CD4-positive, alpha-beta T cell treated with Interleukin-17A for 1 hour (primary cell): ENCODE measurements at regions not wholly inside any gene's neighbourhood (a gene's known extent, or its start where the extent isn't known, plus 50 kb on each side); places are given as distances from the start of the nearest gene placed in this dataset.

Experiments
- DNase-seq: peaks from one replicate; pipeline ENCODE4 v3.0.0-alpha.2; 2020

- DNase-seq, result no peak
Observed at GRCh38 chr10:78750418-78750817, 318.3 kb upstream of the ZMIZ1 start.

DNA sequence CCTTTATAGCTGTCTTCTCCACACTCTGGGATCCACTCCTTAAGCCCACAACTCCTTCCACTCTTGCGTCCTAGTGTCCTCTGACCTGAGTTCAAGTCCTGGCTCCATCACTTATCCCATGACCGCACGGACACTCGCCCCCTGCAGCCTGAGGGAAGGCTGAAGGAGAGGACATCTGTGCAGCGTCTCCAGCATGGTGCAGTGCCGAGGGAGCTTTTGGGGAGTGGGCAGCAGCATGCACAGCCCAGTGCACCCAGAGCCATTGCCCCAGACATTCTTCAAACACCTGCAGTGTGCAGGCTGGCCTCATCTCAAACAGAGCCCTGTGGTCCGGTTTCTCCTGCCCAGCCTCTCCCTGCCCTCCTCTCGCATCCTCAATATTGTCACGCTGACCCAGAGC is 317.1 kb upstream of the ZMIZ1 start:
- no peak for DNase-seq

DNA sequence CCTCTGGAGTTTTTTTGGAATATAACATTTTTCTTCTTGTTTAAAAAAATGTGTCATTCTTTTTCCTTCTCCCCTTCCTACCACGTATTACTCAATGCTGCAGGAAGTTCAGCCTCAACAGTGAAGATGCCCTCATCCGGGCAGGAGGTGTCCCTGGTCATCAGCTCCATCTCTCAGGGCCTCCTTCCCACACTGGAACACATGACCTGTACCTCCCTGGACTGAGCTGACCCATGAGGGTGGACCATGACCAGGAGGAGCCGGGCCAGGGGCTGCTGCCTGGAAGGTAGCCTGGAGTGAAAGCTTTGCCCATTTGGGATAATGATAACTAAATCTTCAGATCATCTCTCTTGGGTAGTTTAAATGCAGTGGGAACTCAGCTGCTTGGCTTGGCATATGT is 316.5 kb upstream of the ZMIZ1 start:
- DNase-seq, result no peak

DNA sequence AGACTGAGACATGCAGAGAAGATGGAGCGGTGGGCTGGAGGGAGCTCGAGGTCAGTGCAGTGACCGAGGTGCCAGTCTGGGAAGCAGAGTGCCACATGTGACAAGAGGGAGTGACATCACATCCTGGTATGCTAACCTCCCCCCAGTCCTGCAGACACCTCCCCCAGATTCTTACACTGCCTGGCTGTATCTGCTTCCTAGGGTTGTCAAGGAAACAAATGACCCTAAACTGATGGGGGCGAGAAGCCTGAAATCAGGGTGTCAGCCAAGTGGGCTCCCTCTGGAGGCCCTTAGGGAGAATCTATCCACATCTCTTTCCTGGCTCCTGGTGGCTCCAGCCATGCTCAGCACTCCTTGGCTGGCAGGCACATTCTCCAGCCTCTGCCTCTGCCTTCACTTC is 316.1 kb upstream of the ZMIZ1 start:
- DNase-seq, result no peak

DNA sequence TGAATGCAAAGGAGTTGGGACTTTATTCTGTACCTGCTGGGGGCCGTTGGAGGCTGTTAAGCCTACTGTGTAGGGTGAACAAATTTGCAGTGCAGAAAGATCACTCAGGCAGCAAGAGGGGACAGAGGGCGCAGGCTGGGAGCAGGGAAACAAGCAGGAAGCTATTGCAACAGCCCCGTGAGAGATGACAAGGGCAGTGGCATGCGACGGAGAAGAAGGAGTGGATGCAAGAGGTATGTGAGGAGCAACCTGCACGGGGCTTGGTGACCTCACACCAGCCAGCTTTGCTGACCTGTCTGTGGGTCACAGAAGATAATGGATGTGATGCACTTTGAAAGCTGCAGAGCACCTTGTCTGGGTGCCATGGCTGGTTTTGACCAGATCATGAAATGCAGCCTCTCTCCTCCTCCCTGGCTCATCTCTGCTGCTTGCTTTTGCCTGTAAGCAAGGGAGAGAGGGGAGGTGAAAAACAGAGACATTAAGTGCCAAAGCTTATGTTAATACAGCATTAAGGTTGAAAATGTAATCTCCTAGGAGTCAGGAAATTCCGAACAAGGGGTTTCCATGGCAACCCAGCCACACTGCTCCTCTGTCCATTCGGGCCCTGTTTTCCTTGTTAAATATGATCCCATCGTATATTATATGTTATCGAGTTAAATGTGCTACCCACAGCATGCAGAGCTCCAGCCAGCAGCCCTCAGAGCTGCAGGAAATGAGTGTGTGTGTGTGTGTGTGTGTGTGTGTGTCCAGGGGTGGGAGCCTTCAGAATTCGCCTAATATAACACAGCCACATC is 314.3 kb upstream of the ZMIZ1 start:
- no peak for DNase-seq

- DNase-seq, result no peak
Observed at GRCh38 chr10:78755063-78755701, 313.6 kb upstream of the ZMIZ1 start.

- DNase-seq, result no peak
Observed at GRCh38 chr10:78755877-78756455, 312.8 kb upstream of the ZMIZ1 start.

DNA sequence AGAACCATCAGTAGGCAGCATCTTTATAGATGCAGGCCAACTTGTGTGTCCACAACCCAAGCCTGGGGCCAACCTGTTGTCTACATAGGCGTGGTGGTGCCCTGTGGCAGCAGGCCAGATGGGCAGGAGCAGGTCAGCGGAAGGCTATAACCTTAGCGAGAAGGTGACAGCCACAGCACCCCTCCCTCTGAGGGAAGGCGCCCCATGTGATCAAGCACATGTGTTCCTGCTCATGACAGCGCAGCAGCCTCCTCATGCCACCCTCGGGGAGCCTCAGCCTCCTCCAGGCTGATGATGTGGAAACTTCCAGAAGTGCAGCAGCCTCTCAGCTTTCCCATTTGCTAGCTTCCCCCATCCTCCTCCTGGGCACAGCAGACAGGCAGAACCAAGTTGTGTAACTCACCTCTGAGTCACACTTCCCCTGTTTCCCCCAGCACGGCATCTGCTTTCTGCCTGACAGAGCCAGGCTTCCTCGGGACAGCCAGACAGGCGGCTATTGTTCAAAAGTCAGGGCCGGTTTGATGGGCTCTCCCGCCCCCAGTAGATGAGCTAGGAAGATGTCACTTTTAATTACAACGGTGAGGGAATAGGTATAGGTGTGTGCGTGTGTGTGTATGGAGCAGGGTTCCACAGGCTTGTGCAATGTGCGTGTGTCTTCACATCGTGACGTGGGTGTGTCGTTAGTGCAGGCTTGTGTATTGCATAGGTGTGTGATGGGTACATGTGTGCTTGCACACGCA is 312.0 kb upstream of the ZMIZ1 start:
- peak; percentile 25 for DNase-seq

DNA sequence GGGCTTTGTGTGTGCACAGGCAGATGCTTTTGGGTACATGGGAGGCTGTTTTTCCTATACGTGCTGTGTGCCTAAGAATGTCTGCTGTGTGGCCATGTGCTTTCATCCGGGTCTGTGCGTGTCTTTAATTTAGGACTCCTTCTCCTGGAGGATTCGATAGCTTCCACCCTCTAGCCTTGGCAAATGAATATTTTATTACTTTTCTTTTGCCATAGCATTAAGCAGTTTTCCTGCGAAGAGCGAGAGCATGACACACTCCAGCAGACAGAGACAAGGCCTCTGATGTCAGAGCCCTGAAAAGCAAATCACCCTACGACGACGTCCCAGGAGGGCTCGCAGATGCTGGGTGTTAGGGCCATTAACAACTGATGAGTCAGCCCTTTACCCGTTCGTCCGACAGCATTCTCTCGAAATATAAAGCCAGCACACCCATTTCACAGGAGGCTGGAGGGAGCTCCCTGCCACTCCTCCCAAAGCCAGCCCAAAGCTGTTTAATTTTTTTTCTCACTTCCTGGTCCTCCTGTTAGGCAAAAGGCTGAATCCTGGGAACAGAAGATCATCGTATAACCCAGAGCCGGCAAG is 311.3 kb upstream of the ZMIZ1 start:
- DNase-seq, result no peak

GRCh38 chr10:78758176-78758575 is 310.6 kb upstream of the ZMIZ1 start:
- no peak for DNase-seq

DNA sequence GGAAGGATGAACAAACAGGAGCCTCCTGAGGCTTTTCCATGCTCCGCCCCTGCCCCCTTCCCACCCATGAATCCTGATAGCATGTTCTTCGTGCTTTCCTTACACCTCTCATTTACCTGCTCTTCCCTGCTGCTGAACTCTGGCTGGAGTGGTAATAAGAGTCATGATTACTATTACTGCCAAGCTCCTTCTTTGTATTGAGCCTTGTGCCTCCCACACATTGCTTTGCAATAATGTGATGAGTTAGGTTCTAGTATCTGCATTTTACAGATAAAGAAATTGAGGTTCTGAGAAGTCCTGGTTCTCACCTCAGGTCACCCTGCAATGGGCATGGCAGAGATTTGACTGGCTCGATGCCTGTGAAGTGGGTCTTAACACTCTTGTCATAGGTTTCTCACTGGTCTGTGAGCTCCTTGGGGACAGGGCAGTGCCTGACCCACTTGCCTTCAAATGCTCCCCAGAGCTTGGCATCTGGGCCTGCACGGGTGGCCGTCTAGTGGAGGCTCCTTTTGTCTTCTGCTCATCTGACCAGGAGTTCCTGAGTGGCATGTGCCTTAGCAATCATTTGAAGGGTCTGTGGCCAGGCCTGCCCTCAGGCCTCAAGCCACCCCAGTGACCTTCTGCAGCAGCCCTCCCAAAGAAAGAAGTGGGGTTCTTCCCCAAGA is 309.2 kb upstream of the ZMIZ1 start:
- no peak for DNase-seq

GRCh38 chr10:78760463-78761310 is 308.1 kb upstream of the ZMIZ1 start:
- DNase-seq, result no peak

- no peak for DNase-seq
Observed at GRCh38 chr10:78761311-78761781, 307.4 kb upstream of the ZMIZ1 start.

DNA sequence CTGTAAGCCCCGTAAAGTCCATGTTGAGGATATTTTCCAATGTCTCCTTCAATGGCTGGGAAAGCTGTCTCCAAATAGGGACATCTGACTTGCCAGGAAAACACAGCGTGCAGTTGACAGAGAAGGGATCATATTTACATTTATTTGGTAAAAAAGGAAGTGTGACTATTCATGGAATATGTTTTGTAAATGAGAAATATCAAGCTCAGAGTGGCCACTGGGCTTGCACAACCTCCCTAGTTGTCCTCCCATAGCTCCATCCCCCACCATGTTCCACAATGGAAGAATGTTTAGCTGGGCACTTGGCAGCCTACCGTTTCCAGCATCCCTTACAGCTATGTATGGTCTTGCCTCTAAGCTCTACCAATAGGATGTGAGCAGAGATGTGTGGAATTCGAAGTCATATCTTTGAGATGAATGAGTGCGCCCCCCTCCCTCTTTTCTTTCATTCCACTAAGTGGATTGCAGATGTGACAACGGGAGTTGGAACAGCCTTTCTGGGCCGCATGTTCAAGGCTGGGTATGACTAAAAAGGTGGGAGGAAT is 306.6 kb upstream of the ZMIZ1 start:
- no peak for DNase-seq

GRCh38 chr10:78763234-78763633 is 305.5 kb upstream of the ZMIZ1 start:
- DNase-seq, result no peak

DNA sequence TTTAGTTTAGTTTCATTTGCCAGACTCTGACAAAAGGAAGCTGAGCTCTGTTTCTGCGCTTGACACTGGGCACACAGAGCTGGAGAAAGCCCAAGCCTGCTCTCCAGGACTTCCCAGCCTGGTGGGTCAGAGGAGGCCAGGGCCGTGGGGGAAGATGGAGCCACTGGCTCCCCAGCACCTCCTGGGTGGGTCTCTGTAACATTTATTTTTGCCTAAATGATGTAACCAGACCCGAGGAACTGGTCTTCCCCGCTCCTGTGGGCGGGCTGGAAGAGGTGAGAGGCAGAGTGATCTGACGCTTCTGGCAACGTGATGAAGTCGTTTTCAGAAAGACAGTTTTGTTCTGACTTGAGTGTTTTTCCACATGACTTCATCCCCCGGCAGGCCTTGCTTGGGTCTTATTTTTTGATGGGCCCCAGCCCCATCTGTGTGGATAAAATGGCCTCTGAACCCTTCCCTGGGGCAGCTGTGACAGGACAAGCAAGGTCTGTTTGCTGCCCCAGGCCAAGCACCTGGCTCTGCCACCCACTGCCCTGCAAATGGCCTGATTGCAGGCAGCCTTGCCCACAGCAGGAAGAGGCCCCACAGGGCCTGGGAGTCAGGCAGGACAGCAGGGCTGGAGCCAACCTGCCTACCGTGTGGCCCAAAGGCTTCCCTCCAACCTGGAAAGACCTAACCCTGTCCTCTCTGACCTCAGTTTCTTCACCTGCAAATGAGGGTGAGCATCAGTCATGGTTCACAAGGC is 304.9 kb upstream of the ZMIZ1 start:
- DNase-seq, result no peak

- DNase-seq, result no peak
Observed at GRCh38 chr10:78764436-78764835, 304.3 kb upstream of the ZMIZ1 start.

- DNase-seq, result no peak
Observed at GRCh38 chr10:78764846-78765430, 303.8 kb upstream of the ZMIZ1 start.

GRCh38 chr10:78765726-78766335 is 302.9 kb upstream of the ZMIZ1 start:
- DNase-seq, result no peak

- no peak for DNase-seq
Observed at GRCh38 chr10:78766603-78767002, 302.2 kb upstream of the ZMIZ1 start.
